AG04450 (cell line): ENCODE measurements at regions not wholly inside any gene's neighbourhood (a gene's known extent, or its start where the extent isn't known, plus 50 kb on each side); places are given as distances from the start of the nearest gene placed in this dataset.

Experiments used
- CTCF ChIA-PET: fragments of 300-600, 350-600 bp; formaldehyde crosslinking; extraction: SDS; loops from one replicate; lab custom pipeline; 2022; ENCODE audit warnings: antibody characterized with exemption, inconsistent platforms; lab: Charles Lee
- POLR2A ChIA-PET: fragments of 350-600 bp; formaldehyde crosslinking; extraction: SDS; loops from one replicate; lab custom pipeline; 2021; ENCODE audit warnings: antibody characterized with exemption, inconsistent platforms; lab: Yijun Ruan, JAX
- DNase-seq: peaks from one replicate; pipeline ENCODE4 v3.0.0-alpha.2; 2011; ENCODE audit warnings: low read depth, low spot score
- H3K27ac ChIP-seq: one replicate; pipeline ENCODE4 v1.5.1; 2012; ENCODE audit warnings: low read depth, low read length, control low read depth
- H3K27me3 ChIP-seq: one replicate; pipeline ENCODE4 v1.6.0; 2012; ENCODE audit warnings: low read length; ENCODE audit not compliant: control insufficient read depth, insufficient read depth
- H3K4me3 ChIP-seq: 2 replicates; pipeline ENCODE4 v1.5.1; 2011; ENCODE audit warnings: mild to moderate bottlenecking, low read depth, low read length, control low read depth
- H3K9me3 ChIP-seq: 2 replicates; pipeline ENCODE4 v1.5.1; 2012; ENCODE audit warnings: low read length; ENCODE audit not compliant: control insufficient read depth, insufficient read depth
- CTCF ChIP-seq: IDR thresholded peaks from 2 replicates; pipeline ENCODE4 v1.5.1; 2011; ENCODE audit warnings: low read depth, low read length, control low read depth, inconsistent platforms

- no peak overlapping the region for H3K4me3 ChIP-seq
- no peak overlapping the region for H3K27ac ChIP-seq
- CTCF ChIA-PET, result no interaction called here
- POLR2A ChIA-PET, result no interaction called here
- no peaks in the 10 kb centered on the region for H3K27me3 ChIP-seq
- no peak for TF ChIP-seq CTCF
- no peak for DNase-seq
- H3K9me3 ChIP-seq, result peaks cover 11% of the 10 kb centered on the region
These were observed 2125.8 kb upstream of the WWC1 start for GRCh38 chr5:166165596-166165995.

GRCh38 chr5:166166071-166166470 is 2125.4 kb upstream of the WWC1 start:
- no peak for DNase-seq
- ChIA-PET POLR2A (no interaction called here), CTCF (no interaction called here)
- Histone ChIP-seq H3K9me3 (peaks cover 11% of the 10 kb centered on the region), H3K4me3 (no peak overlapping the region), H3K27ac (no peak overlapping the region), H3K27me3 (no peaks in the 10 kb centered on the region)
- no peak for TF ChIP-seq CTCF

GRCh38 chr5:166172597-166172996 is 2118.8 kb upstream of the WWC1 start:
- POLR2A ChIA-PET, result no interaction called here
- DNase-seq, result no peak
- Histone ChIP-seq H3K27me3 (no peaks in the 10 kb centered on the region), H3K9me3 (peaks cover 14% of the 10 kb centered on the region), H3K4me3 (no peak overlapping the region), H3K27ac (no peak overlapping the region)
- no peak for TF ChIP-seq CTCF
- CTCF ChIA-PET, result no interaction called here

- Histone ChIP-seq H3K4me3 (no peak overlapping the region), H3K27me3 (no peaks in the 10 kb centered on the region), H3K9me3 (peaks cover 10% of the 10 kb centered on the region; the same call in 1 of the 2 replicates), H3K27ac (no peak overlapping the region)
- TF ChIP-seq CTCF, result no peak
- DNase-seq, result no peak
- POLR2A ChIA-PET, result no interaction called here
- CTCF ChIA-PET, result no interaction called here
These were observed 2112.9 kb upstream of the WWC1 start for GRCh38 chr5:166178411-166179080.

- DNase-seq, result no peak
- ChIA-PET POLR2A (no interaction called here), CTCF (no interaction called here)
- Histone ChIP-seq H3K27ac (no peak overlapping the region), H3K9me3 (no peaks in the 10 kb centered on the region), H3K4me3 (no peak overlapping the region), H3K27me3 (no peaks in the 10 kb centered on the region)
- no peak for TF ChIP-seq CTCF
These were observed 2106.3 kb upstream of the WWC1 start for GRCh38 chr5:166185185-166185584.
